GM10248 (cell line): ENCODE measurements at regions not wholly inside any gene's neighbourhood (a gene's known extent, or its start where the extent isn't known, plus 50 kb on each side); places are given as distances from the start of the nearest gene placed in this dataset.

ENCODE experiments used
- CTCF ChIA-PET: fragments of 300-600 bp; sonication (Branson Sonifier 250); formaldehyde crosslinking; extraction: SDS; loops from one replicate; lab custom pipeline; 2021; ENCODE audit warnings: antibody characterized with exemption; lab: Yijun Ruan, JAX
- POLR2A ChIA-PET: fragments of 350-650 bp; sonication (Branson Sonifier 250); formaldehyde crosslinking; extraction: SDS; loops from one replicate; lab custom pipeline; 2020; ENCODE audit warnings: antibody characterized with exemption; lab: Yijun Ruan, JAX
- DNase-seq: peaks from one replicate; pipeline ENCODE4 v3.0.0; 2012; ENCODE audit errors: extremely low spot score
- TF ChIP-seq, protein P1 (sequence below): IDR thresholded peaks from 2 replicates; pipeline ENCODE4 v1.5.1; 2012; ENCODE audit warnings: mild to moderate bottlenecking, low read depth; ENCODE audit errors: extremely low read depth, missing control alignments, control extremely low read depth

DNA sequence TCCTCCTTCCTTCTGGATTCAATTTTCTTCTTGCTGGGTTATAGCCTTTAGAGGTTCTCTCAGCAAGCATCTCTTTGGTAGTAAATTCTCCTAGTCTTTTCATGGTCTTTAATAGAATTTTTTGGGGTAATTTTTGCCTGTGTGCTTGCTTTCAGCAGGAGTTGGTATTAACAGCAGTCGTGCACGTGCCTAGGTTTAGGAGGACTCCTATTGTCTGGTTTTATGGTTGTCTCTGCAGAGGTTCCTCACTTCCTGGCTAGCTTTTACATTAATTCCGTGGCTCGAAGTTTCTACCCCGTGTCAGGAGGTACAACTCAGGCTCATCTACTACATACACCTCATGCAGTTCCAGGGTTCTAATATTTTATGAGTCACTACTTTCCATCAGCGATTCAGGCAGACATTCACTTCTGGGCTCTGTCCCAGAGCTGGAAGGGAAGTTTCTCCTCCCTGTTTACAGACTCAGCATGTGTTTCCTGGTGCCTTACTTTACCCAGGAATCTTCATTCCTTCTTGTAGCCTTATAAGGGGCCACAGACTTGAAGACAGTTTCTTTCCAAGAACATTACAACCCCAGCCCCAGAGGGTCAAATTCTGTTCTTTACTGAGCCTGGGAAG lies 643.6 kb downstream of the HS3ST4 start:
- TF ChIP-seq, protein P1, sequence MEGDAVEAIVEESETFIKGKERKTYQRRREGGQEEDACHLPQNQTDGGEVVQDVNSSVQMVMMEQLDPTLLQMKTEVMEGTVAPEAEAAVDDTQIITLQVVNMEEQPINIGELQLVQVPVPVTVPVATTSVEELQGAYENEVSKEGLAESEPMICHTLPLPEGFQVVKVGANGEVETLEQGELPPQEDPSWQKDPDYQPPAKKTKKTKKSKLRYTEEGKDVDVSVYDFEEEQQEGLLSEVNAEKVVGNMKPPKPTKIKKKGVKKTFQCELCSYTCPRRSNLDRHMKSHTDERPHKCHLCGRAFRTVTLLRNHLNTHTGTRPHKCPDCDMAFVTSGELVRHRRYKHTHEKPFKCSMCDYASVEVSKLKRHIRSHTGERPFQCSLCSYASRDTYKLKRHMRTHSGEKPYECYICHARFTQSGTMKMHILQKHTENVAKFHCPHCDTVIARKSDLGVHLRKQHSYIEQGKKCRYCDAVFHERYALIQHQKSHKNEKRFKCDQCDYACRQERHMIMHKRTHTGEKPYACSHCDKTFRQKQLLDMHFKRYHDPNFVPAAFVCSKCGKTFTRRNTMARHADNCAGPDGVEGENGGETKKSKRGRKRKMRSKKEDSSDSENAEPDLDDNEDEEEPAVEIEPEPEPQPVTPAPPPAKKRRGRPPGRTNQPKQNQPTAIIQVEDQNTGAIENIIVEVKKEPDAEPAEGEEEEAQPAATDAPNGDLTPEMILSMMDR: no peak
- ChIA-PET CTCF (no interaction called here), POLR2A (no interaction called here)

DNA sequence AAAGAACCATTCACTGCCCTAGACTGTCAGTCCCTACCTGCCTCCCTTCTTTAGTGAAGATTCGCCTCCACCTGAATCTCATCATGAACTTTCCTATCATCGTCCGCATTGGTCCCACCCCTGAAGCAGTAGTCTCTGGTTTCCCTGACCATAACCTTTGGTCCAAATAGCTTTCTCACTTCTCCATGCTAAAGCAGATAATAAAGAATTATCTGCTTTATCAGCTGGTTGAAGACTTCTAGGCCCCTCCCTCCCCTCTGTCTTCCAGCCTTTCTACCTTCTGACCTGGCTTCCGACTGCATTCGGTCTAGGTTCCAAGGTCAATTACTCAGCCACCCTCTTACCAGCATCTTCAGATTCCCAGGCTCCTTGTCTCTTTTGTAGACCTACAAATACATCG lies 650.9 kb downstream of the HS3ST4 start:
- TF ChIP-seq, protein P1: no peak
- ChIA-PET CTCF (no interaction called here), POLR2A (no interaction called here)
- no peak for DNase-seq

More for the DNA sequence above, 643.6 kb downstream of the HS3ST4 start:
- DNase-seq: no peak

DNA sequence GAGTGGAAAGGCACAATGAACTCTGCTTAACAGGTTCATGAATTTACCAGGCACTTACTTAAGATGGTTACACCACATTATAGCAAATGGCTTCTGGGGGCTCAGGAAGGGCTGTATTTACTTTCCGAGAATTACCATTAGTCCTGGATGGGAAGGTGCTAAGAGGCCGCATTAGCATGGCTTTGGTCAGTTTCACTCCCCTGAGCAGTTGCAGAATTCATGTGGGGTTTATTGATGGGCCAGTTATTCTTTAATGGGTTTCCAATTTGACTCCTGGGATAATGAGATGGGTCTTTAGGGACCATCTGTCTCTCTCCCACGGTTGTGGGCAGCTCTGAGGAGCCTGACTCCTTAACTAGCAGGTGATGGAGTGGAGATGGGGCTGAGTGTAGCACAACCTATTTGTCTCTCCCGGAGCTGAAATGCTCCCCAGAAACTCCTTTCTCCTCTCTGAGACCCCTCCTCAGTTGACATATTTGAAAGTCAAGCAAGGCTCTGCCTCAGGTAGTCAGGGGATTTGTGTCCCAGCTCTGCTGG lies 652.5 kb downstream of the HS3ST4 start:
- TF ChIP-seq, protein P1: no peak
- POLR2A ChIA-PET: no interaction called here
- DNase-seq: no peak
- CTCF ChIA-PET: no interaction called here

DNA sequence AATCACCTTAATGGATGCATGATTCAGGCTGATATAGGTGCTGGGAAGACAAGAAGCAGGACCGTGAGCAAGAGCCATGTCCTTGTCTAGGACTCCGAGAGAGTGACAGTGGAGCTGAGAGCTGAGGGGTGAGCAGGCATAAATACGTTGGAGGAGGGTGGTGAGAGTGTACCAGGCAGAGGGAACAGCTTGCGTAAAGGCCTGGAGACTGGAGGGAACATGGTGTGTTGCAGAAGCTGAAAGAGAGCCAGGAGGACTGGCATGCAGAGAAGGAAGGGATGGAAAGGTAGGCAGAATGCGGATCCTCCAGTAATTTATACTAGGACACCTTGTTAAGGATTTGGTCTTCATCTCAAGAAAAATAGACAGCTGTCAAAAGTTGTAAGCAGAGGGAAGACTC lies 653.2 kb downstream of the HS3ST4 start:
- CTCF ChIA-PET: no interaction called here
- POLR2A ChIA-PET: no interaction called here
- DNase-seq: no peak
- TF ChIP-seq, protein P1: no peak

DNA sequence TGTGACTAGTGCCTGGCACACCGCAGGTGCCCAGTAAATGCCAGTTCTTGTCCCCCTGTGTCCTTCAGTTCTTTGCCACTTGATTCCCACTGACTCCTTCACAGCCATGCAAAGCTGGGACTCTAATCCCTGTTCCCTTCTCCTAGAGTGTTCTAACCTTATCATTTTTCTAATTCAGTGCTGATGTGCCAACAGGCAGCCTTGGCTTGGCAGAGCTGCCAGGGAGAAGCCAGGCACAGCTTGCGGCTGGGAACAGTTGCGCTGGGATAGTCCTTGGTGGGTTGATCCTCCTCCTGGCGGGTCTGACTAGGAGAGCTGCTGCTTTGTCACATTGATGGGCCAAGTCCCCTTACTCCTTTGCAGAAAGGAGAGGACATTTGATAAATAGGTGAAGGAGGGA lies 654.2 kb downstream of the HS3ST4 start:
- TF ChIP-seq, protein P1: no peak
- ChIA-PET CTCF (interaction anchor here (0.9 to 1.1 kb wide), 2 partner anchors 17 to 18 kb away, joined by 3 read pairs; no protein-coding TSS in a partner anchor), POLR2A (no interaction called here)
- no peak for DNase-seq

DNA sequence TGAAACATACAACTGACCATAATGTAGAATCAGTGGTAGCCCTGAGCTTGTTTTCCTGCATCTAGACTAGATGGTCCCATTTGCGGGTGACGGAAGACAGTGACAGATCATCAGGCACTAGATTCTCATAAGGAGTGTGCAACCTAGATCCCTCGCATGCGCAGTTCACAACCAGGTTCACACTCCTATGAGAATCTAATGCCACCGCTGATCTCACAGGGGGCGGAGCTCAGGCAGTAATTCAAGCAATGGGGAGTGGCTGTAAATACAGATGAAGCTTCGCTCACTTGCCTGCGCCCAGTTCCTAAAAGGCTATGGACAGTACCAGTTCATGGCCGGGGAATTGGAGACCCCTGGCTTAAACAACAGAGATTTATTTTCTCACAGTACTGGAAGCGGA lies 656.3 kb downstream of the HS3ST4 start:
- ChIA-PET POLR2A (no interaction called here), CTCF (no interaction called here)
- no peak for DNase-seq
- TF ChIP-seq, protein P1: no peak

DNA sequence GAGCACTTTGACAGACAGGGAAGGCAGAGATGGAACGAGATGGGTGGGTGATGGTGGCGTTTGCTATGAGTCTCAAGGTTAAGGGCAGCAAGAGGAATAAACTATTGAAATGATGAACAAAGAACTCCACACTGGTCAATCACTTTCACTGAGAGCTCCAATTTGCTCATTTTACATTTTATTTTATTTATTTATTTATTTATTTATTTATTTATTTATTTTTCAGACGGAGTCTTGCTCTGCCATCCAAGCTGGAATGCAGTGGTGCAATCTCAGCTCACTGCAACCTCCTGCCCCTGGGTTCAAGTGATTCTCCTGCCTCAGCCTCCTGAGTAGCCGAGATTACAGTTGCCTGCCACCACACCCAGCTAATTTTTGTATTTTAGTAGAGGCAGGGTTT lies 669.1 kb downstream of the HS3ST4 start:
- DNase-seq: no peak
- TF ChIP-seq, protein P1: no peak
- CTCF ChIA-PET: interaction anchor here (1.4 kb wide), 1 partner anchor 19 kb away, joined by 5 read pairs; no protein-coding TSS in a partner anchor
- POLR2A ChIA-PET: no interaction called here
